Fibroblast of mammary gland (primary cell): ENCODE measurements at regions not wholly inside any gene's neighbourhood (a gene's known extent, or its start where the extent isn't known, plus 50 kb on each side); places are given as distances from the start of the nearest gene placed in this dataset.

Source experiments
- DNase-seq: peaks from one replicate; pipeline ENCODE4 v3.0.0-alpha.2; 2010; ENCODE audit warnings: low read depth
- H3K4me3 ChIP-seq: 2 replicates; pipeline ENCODE4 v1.5.1; 2011; ENCODE audit warnings: low read depth, mild to moderate bottlenecking, low read length, moderate library complexity; ENCODE audit not compliant: control insufficient read depth
- CTCF ChIP-seq: conservative IDR thresholded peaks from 2 replicates; pipeline ENCODE4 v1.5.1; 2011; ENCODE audit warnings: low read depth, low read length, inconsistent platforms; ENCODE audit not compliant: control insufficient read depth, insufficient read depth

- no peak for TF ChIP-seq CTCF
- no peak for DNase-seq
- no peak overlapping the region for H3K4me3 ChIP-seq
Measured at GRCh38 chr2:501130-501529, 176.1 kb downstream of the TMEM18 start.

GRCh38 chr2:499726-500125 lies 177.5 kb downstream of the TMEM18 start:
- no peak for DNase-seq
- TF ChIP-seq CTCF, result no peak

GRCh38 chr2:498493-499178 lies 178.6 kb downstream of the TMEM18 start:
- no peak for DNase-seq
- no peak for TF ChIP-seq CTCF
- H3K4me3 ChIP-seq, result no peak overlapping the region

More at GRCh38 chr2:499726-500125, 177.5 kb downstream of the TMEM18 start:
- H3K4me3 ChIP-seq, result no peak overlapping the region

GRCh38 chr2:497770-498492 lies 179.3 kb downstream of the TMEM18 start:
- TF ChIP-seq CTCF, result no peak
- no peak for DNase-seq

GRCh38 chr2:496729-497128 lies 180.5 kb downstream of the TMEM18 start:
- no peak for TF ChIP-seq CTCF
- no peak for DNase-seq

More at GRCh38 chr2:497770-498492, 179.3 kb downstream of the TMEM18 start:
- H3K4me3 ChIP-seq, result no peak overlapping the region

GRCh38 chr2:495745-496275 lies 181.4 kb downstream of the TMEM18 start:
- no peak for TF ChIP-seq CTCF

More at GRCh38 chr2:496729-497128, 180.5 kb downstream of the TMEM18 start:
- H3K4me3 ChIP-seq, result no peak overlapping the region

More at GRCh38 chr2:495745-496275, 181.4 kb downstream of the TMEM18 start:
- no peak for DNase-seq
- H3K4me3 ChIP-seq, result no peak overlapping the region
